SIG-M5 (cell line): ENCODE measurements at regions not wholly inside any gene's neighbourhood (a gene's known extent, or its start where the extent isn't known, plus 50 kb on each side); places are given as distances from the start of the nearest gene placed in this dataset.

Source experiments
- DNase-seq: peaks from one replicate; lab custom pipeline; 2025; lab: John Stamatoyannopoulos, UW

- no peak for DNase-seq
Observed at GRCh38 chr4:175871774-175872405, 59.8 kb upstream of the GPM6A start.

GRCh38 chr4:175873707-175874106 is 61.6 kb upstream of the GPM6A start:
- no peak for DNase-seq

- no peak for DNase-seq
Observed at GRCh38 chr4:175874306-175874705, 62.2 kb upstream of the GPM6A start.

- DNase-seq: no peak
Observed at GRCh38 chr4:175875993-175876771, 64.1 kb upstream of the GPM6A start.

GRCh38 chr4:175882891-175883290 is 70.8 kb upstream of the GPM6A start:
- no peak for DNase-seq

- no peak for DNase-seq
Observed at GRCh38 chr4:175884048-175884447, 72.0 kb upstream of the GPM6A start.

GRCh38 chr4:175891231-175891630 is 79.2 kb upstream of the GPM6A start:
- no peak for DNase-seq

- DNase-seq: no peak
Observed at GRCh38 chr4:175891851-175892250, 79.8 kb upstream of the GPM6A start.

- no peak for DNase-seq
Observed at GRCh38 chr4:175905925-175906324, 93.9 kb upstream of the GPM6A start.

- no peak for DNase-seq
Observed at GRCh38 chr4:175906384-175906783, 94.3 kb upstream of the GPM6A start.

- no peak for DNase-seq
Observed at GRCh38 chr4:175910700-175911099, 98.6 kb upstream of the GPM6A start.

- DNase-seq: no peak
Observed at GRCh38 chr4:175916626-175917351, 104.7 kb upstream of the GPM6A start.

GRCh38 chr4:175927121-175927520 is 115.1 kb upstream of the GPM6A start:
- DNase-seq: no peak

- DNase-seq: no peak
Observed at GRCh38 chr4:175929441-175929840, 117.4 kb upstream of the GPM6A start.

- DNase-seq: no peak
Observed at GRCh38 chr4:175929932-175930331, 117.9 kb upstream of the GPM6A start.

- DNase-seq: no peak
Observed at GRCh38 chr4:175930471-175930870, 118.4 kb upstream of the GPM6A start.

GRCh38 chr4:175932116-175932515 is 120.1 kb upstream of the GPM6A start:
- no peak for DNase-seq

GRCh38 chr4:175934506-175934905 is 122.4 kb upstream of the GPM6A start:
- no peak for DNase-seq

- DNase-seq: no peak
Observed at GRCh38 chr4:175935016-175935661, 123.1 kb upstream of the GPM6A start.

- DNase-seq: no peak
Observed at GRCh38 chr4:175944126-175944910, 121.3 kb upstream of the WDR17 start.

- DNase-seq: no peak
Observed at GRCh38 chr4:175946472-175947116, 119.0 kb upstream of the WDR17 start.
